Astrocyte of the spinal cord (primary cell): ENCODE measurements at regions not wholly inside any gene's neighbourhood (a gene's known extent, or its start where the extent isn't known, plus 50 kb on each side); places are given as distances from the start of the nearest gene placed in this dataset.

Experiments
- DNase-seq: peaks from one replicate; pipeline ENCODE4 v3.0.0; 2011; ENCODE audit warnings: low read depth, low spot score
- H3K4me3 ChIP-seq: 2 replicates; pipeline ENCODE4 v1.5.1; 2011; ENCODE audit warnings: low read depth, mild to moderate bottlenecking, low read length, moderate library complexity
- in situ Hi-C: cut with HindIII; loops from 2 replicates; pipeline ENCODE4 v1.10.0; 2017; ENCODE audit warnings: low sequenced_read_pairs
- TF ChIP-seq, protein P1 (sequence below): IDR thresholded peaks from 2 replicates; pipeline ENCODE4 v1.5.1; 2012; ENCODE audit warnings: low read depth, mild to moderate bottlenecking, low read length, inconsistent platforms

DNA sequence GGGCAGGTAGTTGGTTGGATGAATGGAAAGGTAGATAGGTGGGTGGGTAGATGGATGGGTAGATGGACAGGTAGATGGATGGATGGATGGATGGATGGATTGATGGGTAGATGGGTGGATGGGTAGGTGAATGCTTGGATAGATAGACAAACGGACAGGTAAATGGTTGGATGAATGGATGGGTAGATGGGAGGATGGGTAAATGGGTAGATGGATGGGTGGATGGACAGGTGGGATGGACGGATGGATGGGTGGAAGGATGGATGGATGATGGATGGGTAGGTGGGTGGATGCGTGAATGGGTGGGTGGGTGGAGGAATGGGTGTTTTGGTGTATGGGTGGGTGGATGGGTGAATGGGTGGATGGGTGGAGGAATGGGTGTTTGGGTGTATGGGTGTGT, 50.1 kb upstream of the ASAP2 start:
- in situ Hi-C loops, result no loop called here
- H3K4me3 ChIP-seq, result no peak overlapping the region
- TF ChIP-seq, protein P1, sequence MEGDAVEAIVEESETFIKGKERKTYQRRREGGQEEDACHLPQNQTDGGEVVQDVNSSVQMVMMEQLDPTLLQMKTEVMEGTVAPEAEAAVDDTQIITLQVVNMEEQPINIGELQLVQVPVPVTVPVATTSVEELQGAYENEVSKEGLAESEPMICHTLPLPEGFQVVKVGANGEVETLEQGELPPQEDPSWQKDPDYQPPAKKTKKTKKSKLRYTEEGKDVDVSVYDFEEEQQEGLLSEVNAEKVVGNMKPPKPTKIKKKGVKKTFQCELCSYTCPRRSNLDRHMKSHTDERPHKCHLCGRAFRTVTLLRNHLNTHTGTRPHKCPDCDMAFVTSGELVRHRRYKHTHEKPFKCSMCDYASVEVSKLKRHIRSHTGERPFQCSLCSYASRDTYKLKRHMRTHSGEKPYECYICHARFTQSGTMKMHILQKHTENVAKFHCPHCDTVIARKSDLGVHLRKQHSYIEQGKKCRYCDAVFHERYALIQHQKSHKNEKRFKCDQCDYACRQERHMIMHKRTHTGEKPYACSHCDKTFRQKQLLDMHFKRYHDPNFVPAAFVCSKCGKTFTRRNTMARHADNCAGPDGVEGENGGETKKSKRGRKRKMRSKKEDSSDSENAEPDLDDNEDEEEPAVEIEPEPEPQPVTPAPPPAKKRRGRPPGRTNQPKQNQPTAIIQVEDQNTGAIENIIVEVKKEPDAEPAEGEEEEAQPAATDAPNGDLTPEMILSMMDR, result no peak
- no peak for DNase-seq

DNA sequence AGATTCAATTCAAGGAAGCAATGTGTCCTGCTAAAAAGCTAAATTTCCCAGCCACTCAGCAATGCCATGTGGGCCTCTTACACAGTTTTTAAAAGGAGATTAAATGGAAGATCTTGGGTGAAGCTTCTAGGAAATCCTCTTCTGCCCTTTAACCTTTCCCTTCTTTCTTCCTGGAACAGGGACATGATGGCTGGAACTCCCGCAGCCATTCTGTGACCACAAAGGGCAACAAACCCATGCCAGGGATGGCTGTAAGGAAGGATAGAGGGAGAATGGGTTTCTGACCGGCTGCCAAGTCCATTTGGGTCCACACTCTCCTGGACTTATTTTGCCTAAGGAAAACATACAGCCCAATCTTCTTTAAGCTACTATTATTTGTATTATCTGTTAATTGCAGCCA, 52.6 kb upstream of the ASAP2 start:
- TF ChIP-seq, protein P1, result no peak
- in situ Hi-C loops, result no loop called here
- H3K4me3 ChIP-seq, result no peak overlapping the region
- no peak for DNase-seq

DNA sequence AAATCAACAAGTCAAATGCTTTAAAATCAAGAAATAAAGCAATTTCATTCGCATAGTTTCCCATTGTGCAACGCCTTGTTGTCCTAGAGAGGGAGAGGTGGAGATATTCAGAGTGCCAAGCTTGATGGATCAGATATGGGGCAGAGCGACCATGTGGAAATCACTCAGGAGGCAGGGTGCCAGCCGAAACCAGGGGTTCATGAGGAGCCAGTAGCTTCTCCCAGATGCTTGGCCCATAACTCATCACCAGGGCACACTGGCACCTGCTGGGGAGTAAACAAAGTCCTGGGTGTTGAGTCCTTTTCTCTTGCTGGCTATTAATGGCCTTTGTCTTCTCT, 53.0 kb upstream of the ASAP2 start:
- TF ChIP-seq, protein P1, result no peak
- H3K4me3 ChIP-seq, result no peak overlapping the region
- in situ Hi-C loops, result no loop called here
- DNase-seq, result no peak

DNA sequence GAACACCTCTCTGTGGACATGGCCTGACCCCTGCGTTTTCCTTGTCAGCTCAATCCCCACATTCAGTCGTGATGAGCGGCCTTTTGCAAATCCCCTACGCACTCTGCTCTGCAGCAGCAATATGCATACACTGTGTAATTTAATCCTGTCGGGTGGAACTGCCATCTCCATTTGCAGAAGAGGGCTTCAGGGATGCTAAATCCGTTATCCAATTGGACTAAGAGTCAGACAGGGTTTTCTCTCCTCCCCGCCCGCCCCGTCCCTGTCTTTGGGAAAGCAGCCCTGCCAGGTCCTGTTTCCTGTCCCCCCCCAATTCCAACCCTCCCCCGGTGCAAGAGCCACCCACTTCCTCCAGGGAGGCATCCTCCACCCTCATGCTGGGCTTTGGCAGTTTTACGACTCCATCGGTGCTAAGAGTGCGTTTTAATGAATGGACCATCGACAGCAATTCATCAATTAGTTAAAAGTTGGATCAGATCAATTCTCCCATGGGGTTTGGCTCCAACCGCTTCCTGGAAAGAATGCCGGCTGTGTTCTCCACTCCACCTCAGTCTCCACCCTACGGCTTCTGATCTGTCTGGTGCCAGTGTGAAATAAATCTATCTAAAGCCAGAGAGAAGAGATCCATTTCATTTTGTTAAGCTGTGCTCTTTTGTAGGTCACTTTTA, 53.5 kb upstream of the ASAP2 start:
- in situ Hi-C loops, result no loop called here
- TF ChIP-seq, protein P1, result no peak
- no peak for DNase-seq
- no peak overlapping the region for H3K4me3 ChIP-seq

DNA sequence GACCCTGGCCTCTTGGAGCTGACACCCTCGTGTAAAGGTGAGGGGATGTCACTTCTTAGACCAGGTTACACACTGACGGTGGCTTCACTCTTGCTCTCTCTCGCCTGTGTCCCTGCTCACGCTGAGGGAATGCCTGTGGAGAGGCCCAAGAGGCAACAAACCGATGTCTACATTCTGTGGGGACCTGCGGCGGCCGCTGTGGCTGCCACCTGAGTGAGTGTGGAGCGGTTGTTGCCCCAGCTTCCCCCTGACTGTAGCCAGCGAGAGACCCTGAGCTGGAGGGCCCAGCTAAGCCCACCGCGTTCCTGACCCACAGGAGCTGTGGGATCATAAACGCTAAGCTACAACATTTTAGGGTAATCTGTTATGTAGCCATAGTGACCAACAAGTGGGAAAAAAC, 55.7 kb upstream of the ASAP2 start:
- TF ChIP-seq, protein P1, result no peak
- no peak overlapping the region for H3K4me3 ChIP-seq
- no peak for DNase-seq
- in situ Hi-C loops, result no loop called here

DNA sequence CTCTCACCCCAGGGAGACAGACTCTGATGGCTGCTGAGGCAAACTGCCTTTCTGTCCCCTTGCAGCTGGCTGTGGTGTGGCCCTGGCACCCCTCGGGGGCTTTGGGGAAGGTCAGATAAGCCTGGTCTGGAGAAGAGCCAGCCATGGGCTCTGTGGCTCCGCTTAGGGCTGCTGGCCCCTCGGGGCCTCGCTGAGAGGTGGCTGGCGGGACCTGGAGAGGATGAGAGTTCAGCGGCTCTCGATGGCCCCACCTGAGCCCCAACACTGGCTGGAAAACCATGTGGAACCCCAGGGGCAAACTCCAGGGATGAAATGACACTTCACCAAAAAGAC, 56.1 kb upstream of the ASAP2 start:
- H3K4me3 ChIP-seq, result no peak overlapping the region
- in situ Hi-C loops, result no loop called here
- no peak for DNase-seq
- TF ChIP-seq, protein P1, result no peak
